GM18858 (cell line): ENCODE measurements at regions not wholly inside any gene's neighbourhood (a gene's known extent, or its start where the extent isn't known, plus 50 kb on each side); places are given as distances from the start of the nearest gene placed in this dataset.

Source experiments
- ATAC-seq: cut with Tn5 transposase; IDR thresholded peaks from one replicate; pipeline ENCODE4 v1.9.1; 2021; ENCODE audit not compliant: unreplicated experiment

- ATAC-seq = no peak
These were observed 51.0 kb upstream of the TOX3 start for GRCh38 chr16:52597772-52598483.

GRCh38 chr16:52597073-52597771 is 50.3 kb upstream of the TOX3 start:
- no peak for ATAC-seq
